ENCODE measurements at regions not wholly inside any gene's neighbourhood (a gene's known extent, or its start where the extent isn't known, plus 50 kb on each side); places are given as distances from the start of the nearest gene placed in this dataset.
"Not testable (repeated sequence)": the region's sequence is repeated elsewhere in the genome, so short reads cannot be mapped to it uniquely, and the experiment has no call there.

- FAIRE-seq (no peak), DNase-seq (ENCODE audit: low spot score in 2 of 2) (no peak)
Observed at GRCh38 chr16:86218479-86219170, 291.7 kb upstream of the FOXF1 start.

DNA sequence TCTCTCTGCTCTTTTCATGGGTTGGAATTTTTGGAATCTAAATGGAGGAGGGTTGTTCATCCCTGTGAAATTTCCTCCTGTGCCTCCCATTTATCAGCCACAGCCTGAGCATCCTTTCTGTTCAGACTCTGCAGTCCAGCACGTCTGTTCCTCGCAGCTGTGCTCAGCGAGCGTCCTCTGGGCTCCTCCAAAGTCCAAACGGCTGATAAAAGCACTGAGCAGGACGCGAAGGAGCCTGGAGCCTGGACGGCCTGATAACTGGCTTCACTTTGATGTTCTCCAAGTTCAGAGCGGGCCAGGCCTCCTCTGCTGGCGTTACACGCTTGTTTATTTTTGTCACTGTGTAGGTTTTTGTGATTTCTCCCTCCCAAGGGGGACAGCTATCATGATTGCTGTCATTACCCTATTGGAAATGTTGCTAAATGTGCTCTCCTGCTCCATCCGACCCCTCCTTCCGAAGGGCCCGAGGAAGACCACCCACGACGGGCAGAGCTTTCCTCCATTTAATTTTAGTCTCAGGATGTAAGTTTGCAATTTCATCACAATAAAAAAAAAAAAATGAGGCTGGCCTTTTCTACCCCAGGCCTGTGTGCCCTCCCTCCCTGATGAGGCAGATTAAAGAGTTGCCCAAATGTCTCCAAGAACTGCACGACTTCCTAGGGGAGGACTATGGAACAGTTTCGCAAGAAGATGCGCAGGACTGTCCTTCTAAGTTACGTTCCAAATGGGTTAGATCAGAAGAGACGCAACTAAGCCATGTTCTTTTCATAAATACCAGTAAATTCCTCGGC lies 290.5 kb upstream of the FOXF1 start:
- DNase-seq (ENCODE audit: low spot score in 2 of 2) = no peak
- no peak for FAIRE-seq

DNA sequence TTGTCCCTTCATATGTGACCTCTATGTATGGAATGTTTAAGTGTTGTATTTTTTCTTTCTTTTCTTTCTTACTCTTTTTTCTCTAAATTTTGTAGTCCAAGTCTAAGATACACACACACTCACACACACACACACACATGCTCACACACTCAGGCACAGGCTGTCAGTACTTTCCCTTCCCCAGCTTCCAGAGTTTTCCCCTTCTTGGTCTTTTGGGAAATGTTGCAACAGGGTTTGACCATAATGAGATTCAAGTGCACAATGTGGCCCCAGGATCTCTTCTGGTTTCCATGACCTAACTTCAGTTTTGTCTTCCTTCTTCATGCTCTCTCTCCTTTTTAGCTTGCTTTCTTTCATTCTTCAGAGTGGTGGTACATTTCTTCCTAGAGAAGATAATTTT lies 289.8 kb upstream of the FOXF1 start:
- DNase-seq (ENCODE audit: low spot score in 2 of 2) = no peak
- no peak for FAIRE-seq

DNA sequence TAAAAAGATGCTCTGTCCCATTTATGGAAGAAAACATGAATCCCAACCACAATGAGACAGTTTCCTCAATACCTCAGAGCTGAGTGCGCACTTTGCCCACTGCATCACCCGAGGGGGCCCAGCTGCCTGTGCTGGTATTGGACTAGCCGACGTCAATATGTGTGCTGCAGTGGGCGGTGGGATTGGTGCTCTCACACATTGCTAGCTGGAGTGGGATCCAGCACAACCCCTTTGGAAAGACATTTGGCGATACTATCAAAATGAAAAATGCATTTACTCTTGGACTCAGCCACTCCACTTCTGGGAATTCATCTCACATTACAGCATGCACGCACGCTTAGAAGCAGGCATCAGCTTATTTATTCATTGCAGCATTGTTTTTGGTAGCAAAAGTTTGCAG lies 289.2 kb upstream of the FOXF1 start:
- FAIRE-seq (no peak), DNase-seq (ENCODE audit: low spot score in 2 of 2) (no peak)

DNA sequence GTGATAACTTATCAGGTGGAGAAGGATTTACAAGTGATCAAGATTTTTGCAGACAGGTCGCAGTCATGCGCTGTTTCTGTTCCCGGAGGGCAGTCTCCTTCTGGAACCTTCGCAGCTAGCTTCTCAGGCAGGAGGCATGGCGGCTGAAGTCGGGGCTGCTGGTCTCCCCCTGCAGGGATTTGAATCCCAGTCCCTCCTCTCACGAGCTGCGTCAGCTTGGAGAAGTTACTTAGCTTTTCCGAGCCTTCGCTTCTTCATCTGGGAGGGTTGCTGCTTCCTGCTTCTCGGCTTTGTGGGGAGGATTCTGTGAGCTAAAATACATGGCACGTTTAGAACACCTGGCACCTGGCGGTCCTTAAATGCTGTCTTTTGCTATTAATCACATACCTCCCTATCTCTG lies 287.8 kb upstream of the FOXF1 start:
- FAIRE-seq (no peak), DNase-seq (ENCODE audit: low spot score in 2 of 2) (no peak)

DNA sequence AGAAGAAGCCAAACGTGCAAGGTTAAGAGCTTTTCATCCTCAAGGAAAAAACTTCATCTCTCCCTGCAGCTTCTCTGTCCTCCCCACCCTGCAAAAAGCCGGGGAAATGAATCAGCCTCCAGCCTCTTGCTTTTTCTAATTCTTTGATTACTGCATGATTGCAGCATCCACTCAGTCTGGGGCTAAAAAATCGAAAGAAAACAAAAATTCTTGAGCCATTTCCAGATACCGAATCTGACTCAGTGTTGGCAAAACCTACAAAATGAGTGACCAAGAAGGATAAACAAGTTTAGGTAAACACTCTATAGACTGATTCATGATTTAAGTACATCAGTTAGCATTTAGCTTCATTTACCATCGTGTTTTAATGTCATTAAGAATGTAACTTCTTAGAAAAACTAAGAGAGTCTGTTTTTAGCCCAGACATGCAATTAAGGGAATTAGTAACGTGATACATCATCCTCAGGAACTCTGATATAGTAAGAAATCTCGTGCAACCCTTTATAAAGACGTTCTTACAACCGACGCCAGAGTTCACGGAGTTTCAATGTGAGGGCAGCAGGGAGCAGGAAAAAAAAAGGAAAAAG lies 287.3 kb upstream of the FOXF1 start:
- DNase-seq (ENCODE audit: low spot score in 2 of 2) (no peak), FAIRE-seq (no peak)

GRCh38 chr16:86224126-86224525 lies 286.2 kb upstream of the FOXF1 start:
- FAIRE-seq (no peak), DNase-seq (ENCODE audit: low spot score in 2 of 2) (no peak)

GRCh38 chr16:86224629-86225028 lies 285.7 kb upstream of the FOXF1 start:
- no peak for DNase-seq (ENCODE audit: low spot score in 2 of 2)
- FAIRE-seq = no peak

GRCh38 chr16:86225905-86226371 lies 284.4 kb upstream of the FOXF1 start:
- DNase-seq (ENCODE audit: low spot score in 2 of 2) (no peak), FAIRE-seq (no peak)

DNA sequence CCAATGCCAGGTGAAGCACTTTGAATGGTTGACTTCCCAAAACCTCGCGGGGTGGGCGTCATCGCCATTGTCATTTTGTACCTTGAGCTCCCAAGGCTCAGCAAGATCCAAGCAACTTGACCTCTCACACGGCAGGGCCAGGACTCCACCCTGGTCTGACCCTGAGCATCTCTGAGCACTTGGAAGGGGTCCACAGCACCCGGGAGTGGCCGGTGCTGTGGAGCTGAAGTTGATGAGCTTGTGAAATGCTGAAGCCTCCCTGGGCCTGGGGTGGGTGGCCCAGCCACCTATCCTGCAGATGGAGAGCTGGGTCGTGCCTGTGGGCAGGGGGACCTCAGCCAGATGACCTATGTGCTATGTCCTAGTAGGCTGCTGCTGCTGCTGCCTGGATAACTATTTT lies 283.3 kb upstream of the FOXF1 start:
- DNase-seq (ENCODE audit: low spot score in 2 of 2) (no peak), FAIRE-seq (no peak)

DNA sequence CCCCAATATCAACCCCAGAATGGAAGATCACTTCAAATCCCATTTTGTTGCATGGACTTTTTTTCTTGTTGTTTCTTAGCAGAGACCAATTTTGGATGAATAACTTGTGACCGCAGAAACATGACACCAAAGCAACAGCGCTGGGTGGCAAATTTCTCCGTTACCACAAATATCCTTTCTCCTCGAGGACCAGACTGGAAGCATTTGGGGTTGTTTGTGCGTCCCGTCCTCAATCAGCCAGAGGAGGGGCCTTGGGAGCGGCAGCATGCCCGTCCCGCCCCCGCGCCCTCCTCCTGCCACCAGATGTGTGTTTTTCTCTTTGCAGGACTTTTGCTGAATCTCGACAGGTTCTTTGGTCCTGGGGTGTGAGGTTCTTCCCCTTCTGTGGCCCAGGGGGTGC lies 282.5 kb upstream of the FOXF1 start:
- no peak for DNase-seq (ENCODE audit: low spot score in 2 of 2)
- no peak for FAIRE-seq

DNA sequence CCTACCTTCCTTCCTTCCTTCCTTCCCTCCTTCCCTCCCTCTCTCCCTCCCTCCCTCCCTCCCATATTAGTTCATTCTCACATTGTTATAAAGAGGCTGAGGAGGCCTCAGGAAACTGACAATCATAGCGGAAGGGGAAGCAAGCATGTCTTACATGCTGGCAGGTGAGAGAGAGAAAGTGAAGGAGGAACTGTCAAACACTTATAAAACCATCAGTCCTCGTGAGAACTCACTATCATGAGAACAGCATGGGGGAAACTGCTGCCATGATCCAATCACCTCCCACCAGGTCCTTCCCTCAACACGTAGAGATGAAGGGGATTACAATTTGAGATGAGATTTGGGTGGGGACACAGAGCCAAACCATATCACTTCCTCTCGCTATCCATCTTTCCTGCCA lies 281.6 kb upstream of the FOXF1 start:
- FAIRE-seq (no peak), DNase-seq (ENCODE audit: low spot score in 2 of 2) (no peak)

DNA sequence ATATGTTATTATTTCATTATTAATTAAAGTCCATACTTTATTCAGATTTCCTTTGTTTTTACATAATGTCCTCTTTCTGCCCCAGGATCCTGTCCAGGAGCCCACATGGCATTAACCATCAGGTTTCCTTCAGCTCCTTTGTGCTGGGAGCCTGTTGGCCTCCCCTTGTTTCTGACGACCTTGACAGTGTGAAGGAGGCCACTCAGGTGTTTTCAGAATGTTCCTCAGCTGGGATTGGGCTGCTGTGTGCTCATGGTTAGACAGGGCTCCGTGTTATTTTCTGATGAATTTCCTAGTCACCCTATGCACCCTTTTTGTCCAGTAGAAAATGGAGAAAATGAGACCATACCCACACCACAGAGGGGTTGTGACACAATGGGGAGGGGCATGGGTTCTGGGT lies 281.0 kb upstream of the FOXF1 start:
- FAIRE-seq (no peak), DNase-seq (ENCODE audit: low spot score in 2 of 2) (no peak)

DNA sequence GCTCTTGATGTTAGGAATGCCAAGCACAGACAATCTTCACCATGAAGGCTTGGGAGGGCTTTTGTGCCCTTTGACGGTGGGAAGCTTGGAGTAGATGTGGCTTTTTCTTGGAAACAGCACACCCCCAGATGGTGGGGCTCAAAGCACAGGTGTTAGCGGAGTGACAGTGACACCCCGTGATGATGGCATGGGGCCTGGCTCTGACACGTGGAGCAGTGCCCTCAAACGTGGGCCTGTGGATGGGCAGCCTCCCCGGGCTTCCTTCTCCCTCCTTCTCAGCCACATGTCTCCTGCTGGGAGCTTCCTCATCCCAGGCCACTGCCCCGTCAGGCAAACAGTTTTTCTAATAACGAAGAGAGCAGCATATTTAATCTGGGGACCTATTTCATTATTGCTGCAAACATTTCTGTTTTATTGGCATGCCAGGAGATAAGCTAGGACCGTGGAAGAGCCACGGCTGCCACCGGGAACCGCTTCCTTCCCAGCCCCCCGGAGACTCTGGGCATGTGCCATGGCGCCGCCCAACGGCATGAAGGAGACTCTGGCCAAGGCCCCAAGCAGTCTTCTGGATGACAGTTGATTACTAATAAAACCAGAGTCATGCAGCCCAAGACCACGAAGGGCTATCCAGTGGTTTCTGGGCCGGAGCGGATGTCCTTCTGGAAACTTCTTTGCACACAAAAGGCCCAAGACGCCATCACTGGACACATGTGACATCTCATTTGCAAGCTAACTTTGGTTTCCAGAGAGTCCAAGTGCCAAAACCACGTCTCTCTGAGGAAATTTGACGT lies 280.3 kb upstream of the FOXF1 start:
- DNase-seq (ENCODE audit: low spot score in 2 of 2) = no peak
- no peak for FAIRE-seq

DNA sequence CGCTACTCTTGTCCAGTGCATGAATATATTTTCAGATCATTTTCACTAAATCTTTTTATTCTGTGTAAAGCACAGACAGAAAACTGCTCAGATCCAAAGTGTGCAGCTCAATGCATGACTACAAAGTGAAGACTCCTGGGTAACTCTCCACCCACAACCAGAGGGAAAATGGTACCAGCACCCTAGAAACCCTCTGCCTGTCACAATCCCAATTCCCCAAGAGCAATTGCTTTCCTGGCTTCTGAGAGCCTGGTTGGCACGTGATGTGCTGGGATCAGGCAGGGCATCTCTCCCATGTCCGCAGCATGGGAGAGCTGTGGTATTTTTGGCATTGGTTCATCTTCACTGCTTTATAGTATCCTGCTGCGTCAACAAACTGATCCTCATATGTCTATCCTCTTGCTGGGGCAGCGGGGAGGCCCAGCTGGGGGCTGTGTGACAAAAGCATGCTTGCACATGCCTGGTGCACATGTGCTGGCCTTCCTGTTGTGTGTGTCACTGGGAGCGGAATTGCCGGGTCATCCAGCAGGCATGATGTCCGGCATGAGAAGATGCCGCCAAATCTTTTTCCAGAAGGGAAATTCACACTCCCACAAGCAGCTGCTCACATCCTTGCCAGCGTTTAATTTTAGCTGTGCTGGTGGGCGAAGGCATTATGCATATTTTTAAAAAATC lies 278.9 kb upstream of the FOXF1 start:
- DNase-seq (ENCODE audit: low spot score in 2 of 2) = no peak
- no peak for FAIRE-seq

GRCh38 chr16:86231996-86232350 lies 278.4 kb upstream of the FOXF1 start:
- FAIRE-seq (no peak), DNase-seq (ENCODE audit: low spot score in 2 of 2) (no peak)

DNA sequence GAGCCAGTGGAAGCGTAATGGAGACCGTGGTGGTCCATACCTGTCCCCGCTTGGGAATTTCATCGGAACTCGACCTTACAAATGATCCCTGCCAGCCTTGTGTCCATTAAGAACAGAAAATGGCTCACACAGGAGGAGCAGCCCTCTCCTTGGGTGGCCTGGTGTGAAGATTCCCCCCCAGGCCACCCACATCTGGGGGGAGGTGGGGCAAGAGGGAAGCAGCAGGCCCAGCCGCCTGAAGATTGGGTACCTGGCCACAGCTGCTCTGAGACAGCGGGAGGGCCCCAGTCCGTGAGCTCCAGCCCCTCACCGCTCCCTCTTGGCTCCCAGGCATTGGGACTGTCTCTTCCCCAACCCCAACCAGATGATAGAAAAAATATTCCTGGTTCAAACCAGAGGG lies 277.8 kb upstream of the FOXF1 start:
- FAIRE-seq = no peak
- no peak for DNase-seq (ENCODE audit: low spot score in 2 of 2)

DNA sequence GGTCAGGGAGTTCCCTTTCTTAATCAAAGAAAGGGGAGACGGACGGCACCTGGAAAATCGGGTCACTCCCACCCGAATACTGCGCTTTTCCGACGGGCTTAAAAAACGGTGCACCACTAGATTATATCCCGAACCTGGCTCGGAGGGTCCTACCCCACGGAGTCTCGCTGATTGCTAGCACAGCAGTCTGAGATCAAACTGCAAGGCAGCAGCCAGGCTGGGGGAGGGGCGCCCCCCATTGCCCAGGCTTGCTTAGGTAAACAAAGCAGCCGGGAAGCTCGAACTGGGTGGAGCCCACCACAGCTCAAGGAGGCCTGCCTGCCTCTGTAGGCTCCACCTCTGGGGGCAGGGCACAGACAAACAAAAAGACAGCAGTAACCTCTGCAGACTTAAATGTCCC lies 276.8 kb upstream of the FOXF1 start:
- not testable (repeated sequence) for DNase-seq (ENCODE audit: low spot score in 2 of 2); FAIRE-seq

GRCh38 chr16:86239381-86239780 lies 270.9 kb upstream of the FOXF1 start:
- FAIRE-seq (no peak), DNase-seq (ENCODE audit: low spot score in 2 of 2) (no peak)

DNA sequence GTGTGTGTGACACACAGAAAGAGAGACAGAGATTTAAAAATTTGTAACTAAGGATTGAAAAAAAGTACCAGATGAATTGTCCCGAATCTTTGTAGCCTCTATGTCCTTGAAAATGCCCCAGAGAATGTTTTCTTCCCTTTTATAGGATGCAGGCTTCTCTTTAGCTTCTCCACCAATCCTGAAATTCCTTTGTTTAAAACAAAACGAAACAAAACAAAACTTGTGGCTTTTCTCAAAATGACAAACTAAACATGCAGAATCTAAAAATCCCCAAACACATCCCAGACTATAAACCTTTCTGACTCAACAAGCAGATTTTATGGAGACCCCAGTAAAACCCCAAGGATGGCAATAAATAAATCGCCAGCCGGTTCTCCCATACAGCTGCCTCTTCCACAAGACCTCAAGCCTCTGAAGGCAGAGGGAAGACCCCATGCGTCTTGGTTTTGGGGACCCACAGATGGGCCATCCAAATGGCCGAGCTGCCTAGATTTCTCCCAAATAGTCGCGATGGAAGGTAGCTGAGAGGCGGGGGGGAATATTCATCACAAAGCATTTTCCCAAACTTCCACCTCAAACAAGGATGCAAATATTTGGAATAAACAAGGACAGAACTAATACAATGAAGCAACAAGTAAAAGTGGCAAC lies 269.5 kb upstream of the FOXF1 start:
- FAIRE-seq (no peak), DNase-seq (ENCODE audit: low spot score in 2 of 2) (no peak)

All from frontal cortex (tissue), 3 donors.